ENCODE measurements at regions not wholly inside any gene's neighbourhood (a gene's known extent, or its start where the extent isn't known, plus 50 kb on each side); places are given as distances from the start of the nearest gene placed in this dataset.
"Not testable (repeated sequence)": the region's sequence is repeated elsewhere in the genome, so short reads cannot be mapped to it uniquely, and the experiment has no call there.

DNA sequence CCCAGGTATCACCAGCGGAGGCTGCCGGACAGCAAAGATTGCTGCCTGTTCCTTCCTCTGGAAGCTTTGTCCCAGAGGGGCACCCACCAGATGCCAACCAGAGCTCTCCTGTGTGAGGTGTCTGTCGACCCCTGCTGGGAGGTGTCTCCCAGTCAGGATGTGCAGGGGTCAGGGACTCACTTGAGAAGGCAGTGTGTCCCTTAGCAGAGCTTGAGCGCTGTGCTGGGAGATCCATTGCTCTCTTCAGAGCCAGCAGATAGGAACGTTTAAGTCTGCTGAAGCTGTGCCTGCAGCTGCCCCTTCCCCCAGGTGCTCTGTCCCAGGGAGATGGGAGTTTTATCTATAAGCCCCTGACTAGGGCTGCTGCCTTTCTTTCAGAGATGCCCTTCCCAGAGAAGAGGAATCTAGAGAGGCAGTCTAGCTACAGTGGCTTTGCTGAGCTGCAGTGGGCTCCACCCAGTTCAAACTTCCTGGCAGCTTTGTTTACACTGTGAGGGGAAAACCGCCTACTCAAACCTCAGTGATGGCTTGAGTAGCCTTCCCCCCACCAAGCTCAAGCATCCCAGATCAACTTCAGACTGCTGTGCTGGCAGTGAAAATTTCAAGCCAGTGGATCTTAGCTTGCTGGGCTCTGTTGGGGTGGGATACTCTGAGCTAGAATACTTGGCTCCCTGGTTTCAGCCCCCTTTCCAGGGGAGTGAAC is 253.7 kb downstream of the SPATA31A6 start:
- not testable (repeated sequence) for DNase-seq

DNA sequence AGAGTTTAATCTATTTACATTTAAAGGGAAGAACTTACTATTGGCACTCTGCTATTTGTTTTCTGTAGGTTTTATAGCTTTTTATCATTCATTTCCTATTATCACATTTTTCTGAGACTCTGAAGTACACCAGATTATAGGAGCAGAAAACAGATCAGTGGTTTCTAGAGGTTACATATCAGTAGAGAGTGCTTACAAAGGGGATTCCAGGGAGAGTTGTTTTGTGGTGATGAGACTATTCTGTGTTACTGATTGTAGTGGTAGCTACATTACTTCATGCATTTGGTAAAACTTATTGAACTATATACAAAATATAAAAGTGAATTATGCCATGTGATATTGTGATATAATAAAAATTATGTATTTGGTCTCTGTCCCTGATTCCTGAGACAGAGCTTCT is 259.2 kb downstream of the SPATA31A6 start:
- DNase-seq: not testable (repeated sequence)

DNA sequence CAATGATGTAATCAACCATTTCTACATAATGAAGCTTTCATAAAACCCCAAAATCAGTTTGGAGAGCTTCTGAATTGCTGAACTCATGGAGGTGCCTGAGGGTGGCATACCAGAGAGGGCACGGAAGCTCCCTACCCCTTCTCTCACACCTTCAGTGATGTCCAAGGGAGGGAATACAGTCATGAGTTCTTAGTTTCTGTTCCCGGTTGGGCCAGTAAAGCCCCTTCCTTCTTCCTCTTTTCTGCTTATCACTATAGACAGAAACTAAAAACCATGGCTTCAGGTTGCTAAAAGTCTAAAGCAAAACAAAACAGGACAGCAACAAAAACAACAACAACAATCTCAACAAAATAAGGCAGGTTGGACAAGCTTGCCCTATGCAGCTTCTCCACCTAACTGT is 260.0 kb downstream of the SPATA31A6 start:
- not testable (repeated sequence) for DNase-seq

DNA sequence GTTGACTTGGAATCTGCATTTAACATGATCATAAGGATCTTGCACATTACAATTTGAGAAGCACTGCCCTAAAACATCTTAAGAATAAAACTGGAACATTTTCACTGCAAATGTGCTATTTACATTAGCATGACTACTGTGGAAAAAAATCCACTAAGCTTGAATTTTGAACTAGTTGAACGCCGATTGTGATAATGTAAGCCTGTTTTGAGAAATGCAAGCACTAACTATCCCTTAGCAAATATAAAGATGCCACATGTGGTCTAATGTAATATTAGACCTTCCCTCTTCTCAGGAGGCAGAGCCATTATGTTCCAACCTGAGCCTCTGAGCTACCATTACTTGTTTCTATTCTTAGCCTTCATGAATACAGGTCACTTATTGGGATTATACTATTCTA is 278.0 kb downstream of the SPATA31A6 start:
- not testable (repeated sequence) for DNase-seq

DNA sequence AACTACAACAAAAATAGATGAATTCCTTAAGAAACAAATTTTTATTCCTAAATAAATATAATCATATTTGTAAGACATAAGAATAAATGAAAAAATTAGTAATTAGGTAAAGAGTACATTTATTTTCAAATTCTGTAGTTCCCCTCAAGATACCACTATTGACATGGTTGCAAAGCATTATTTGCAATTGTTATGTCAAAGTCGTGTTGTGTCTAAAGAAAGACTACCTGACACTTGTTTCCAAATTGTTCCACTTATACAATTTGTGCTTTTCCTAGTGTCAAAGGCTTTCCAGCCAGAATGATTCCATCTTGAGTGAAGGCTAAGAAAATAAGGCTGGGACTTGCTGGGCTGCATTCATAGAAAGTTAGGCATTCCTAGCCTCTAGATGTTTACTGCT is 278.4 kb downstream of the SPATA31A6 start:
- DNase-seq: not testable (repeated sequence)

DNA sequence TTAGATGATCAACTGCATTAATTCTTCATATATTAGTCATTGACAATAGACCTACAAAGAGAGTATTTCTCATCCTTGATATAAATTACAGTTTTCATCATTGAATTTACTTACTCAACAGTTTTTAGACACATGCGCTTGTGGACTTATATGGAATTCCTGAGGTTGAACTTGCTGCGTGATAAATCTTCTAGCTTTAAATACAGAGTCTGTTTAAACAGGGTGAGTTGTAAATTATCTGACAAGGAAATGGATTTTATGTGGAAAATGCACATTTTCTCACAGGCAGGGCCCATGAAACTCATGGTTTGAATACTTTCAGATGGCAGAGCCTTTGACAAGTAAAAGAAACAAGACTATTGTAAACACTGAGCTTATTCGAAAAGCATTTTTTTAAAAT is 280.5 kb downstream of the SPATA31A6 start:
- not testable (repeated sequence) for DNase-seq

DNA sequence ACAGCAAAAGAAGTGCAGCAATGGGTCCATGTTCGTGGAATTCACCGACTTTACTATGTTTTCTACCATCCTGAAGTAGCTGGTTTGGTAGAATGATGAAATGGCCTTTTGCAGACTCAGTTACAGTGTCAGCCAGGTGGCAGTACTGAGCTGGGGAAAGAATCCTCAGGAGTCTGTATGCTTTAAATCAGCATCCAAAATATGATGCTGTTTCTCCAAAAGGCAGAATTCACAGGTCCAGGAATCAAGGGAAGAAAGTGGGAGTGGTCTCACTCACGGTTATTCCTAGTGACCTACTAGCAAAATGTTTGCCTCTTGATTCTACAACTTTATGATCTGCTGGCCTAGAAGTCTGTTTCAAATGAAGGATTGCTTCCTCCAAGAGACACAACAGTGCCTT is 287.1 kb downstream of the SPATA31A6 start:
- DNase-seq: not testable (repeated sequence)

DNA sequence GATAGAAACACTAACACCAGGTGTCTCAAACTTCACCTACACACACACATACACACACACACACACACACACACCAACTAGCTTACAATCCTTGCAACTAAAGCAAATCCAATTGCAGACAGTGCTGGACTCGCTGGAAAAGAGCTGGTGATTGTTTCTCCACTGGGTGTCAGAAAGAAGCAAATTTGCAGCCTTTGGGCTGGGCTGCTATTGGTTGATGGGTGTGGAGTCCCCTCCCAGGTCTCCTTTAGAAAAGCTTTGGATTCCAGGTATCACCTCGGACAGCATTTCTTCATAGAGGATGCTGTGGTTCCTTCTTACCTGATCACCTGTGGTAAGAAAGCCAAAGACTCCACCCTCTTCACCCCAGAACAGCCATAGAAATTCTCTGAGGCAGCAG is 307.5 kb downstream of the SPATA31A6 start:
- not testable (repeated sequence) for DNase-seq

DNA sequence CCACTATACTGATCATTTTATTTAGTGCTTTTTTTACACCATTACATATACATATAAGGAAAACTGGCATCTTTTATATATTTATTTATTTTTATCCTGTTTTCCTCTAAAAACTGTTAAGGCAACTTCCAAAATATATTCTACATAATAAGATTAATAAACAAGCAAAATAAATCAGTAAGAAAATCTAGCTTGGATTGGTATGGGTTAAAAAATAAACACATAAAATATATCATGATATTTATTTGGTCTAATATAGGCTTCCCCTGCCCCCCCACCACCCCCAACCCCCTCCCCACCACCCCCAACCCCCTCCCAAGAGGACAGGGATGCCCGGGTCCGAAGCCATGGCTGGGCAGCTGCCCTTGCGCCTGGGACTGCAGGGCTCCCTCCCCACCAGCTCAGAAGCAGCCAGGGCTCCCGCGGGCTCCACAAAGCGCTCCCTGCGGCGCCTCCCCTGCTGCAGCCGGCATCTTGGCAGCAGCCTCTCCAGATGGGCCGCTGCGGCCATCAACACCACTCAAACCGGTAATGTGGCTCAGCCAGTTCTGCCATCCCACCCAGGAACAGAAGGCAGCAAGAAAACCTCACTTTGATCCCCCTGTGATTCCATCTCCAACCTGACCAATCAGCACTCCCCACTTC is 319.3 kb downstream of the SPATA31A6 start:
- not testable (repeated sequence) for DNase-seq

DNA sequence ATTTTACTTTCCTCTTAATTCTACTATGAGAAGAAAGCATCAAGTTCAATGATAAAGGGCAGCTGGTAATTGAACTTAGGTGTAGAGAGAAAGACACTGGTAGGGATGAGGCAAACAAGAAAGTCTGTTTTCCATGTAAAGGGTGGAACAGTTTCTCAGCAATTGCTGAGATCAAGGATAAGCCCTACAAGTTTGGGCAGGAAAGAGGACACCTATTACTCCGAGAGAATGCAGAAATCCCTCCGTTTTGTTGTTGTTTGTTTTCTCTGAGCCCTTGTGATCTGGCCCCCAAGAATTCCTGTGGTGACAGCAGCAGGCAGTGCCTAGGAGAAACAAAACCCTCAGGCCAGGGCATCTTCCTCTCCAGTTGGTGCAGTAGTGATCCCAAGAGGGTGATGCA is 324.7 kb downstream of the SPATA31A6 start:
- DNase-seq: not testable (repeated sequence)

DNA sequence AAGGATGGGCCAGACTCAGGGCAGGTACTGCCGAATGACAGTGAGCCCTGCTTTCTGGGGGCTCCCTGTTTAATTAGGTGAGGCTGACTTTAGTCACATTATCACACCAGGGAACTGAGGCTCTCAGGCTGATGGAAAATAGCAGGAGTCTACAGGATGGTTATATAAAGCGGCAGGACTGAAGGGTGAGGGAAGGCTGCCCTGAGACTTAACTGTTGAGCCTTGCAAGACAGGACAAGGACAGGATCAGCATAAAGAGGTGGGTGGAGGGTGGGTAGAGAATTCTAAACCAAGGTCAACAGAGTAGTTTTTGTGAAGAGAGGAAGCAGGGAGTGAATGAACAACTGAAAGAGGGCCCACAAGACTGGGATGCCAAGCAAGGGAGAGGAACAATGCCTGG is 330.1 kb downstream of the SPATA31A6 start:
- not testable (repeated sequence) for DNase-seq

DNA sequence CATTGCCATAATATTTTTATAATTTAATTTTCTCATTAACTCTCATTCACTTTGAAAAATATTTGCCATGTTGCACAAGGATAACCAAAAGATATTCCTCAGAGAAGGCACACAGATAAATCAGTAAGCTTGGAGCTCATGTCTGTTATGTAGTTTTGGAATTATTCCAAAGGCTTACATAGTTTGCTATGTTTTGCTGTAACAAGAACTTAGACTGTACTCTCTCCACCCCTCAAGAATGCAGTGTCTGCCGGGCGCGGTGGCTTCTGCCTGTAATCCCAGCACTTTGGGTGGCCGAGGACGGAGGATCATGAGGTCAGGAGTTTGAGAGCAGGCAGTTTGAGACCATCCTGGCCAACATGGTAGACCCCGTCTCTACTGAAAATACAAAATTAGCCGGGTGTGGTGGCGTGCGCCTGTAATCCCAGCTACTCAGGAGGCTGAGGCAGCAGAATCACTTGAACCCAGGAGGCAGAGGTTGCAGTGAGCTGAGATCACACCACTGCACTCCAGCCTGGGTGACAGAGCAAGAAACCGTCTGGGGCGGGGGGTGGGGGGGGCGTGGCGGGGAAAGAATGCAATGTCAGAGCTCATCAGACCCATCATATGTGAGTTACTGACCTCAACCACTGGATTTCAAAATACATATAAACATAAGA is 351.0 kb downstream of the SPATA31A6 start:
- not testable (repeated sequence) for DNase-seq

DNA sequence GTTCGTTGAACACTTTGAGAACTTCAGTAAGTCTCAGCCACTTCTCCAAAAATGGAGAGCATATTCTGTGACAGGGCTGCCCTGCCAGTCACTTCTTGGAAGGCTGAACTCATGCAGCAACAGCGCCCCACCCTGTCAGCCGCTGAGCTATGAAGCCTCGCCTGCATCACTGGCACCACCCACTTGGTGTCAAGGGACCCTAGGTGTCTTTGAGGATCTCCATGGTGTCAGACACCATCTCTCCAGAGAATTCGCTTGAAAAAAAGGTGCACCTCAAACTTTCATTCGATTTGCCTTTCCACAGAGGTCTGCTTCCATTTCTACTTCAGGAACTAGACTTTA is 351.5 kb downstream of the SPATA31A6 start:
- DNase-seq: not testable (repeated sequence)

DNA sequence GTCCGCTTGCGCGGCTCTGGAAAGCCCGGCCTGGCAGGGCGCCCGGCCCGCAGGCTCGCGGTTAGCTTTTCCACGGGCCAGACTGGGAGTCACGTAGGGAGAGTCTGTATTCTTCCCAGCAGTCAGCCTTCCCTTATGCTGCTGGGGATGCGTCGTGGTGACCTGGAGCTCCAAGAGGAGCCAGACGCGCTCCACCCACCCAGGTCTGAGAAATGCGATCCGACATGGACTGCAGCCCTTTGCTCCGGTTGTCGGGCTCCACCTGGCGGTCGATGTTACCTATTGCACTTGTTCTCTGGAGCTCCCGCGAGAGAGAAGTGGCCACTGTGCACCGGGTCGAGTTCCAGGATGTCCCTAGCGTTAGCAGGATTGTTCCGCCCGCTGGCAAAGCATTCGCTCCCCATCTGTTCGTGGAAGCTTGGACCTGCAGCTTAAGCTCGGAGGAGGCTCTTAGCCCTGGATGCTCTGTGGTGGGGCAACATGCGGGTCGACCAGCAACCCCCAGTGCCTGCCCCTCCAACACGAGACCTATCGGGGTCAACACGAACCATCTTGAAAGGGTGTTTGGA is 367.4 kb downstream of the SPATA31A6 start:
- DNase-seq: not testable (repeated sequence)

DNA sequence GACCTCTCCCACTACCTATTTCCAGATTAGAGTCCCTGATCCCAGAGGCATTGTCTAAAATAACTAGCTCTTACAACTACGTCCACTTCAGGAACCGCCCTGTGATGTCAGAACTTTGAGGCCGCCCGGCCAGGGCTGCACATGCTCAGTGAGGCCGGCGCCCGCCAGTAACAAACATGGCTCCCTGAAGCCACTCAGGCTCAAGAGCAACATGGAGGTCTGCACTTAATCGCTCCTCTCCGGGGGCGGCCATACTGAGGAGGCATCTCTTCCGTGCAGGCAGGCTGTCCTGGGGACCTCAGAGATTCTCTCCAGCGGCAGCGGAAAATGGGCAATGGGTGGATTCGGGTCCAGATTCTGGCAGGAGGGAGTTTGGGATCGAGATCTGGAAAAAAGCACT is 385.1 kb downstream of the SPATA31A6 start:
- DNase-seq: not testable (repeated sequence)

DNA sequence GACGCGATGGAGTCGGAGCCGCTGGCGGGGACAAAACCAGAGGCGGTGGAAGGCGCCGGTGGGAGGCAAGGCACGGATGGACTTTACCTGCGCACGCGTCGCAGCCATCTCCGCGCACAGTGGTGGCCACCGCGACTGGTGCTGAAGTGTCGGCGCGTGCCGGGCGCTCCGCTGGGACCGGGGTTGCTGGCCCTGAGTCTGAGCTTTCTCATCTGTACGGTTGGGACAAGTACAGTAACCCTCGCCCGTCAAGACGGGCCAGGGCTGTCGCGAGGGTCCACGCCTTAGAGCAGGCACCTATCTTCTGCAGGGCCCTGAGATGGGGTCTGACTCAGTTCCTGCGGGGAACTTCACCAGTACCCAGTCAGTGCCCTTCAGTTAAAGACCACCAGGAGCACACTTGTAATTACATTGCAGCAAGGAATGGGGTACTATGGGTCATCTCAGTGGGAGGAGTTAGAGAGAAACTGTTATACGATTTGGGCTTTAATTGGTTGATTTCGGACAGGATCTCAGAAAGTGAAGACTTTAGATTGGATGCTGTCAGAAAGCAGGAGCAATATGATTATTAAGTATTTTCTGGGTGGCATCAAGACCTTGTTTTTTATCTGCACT is 385.6 kb downstream of the SPATA31A6 start:
- not testable (repeated sequence) for DNase-seq

DNA sequence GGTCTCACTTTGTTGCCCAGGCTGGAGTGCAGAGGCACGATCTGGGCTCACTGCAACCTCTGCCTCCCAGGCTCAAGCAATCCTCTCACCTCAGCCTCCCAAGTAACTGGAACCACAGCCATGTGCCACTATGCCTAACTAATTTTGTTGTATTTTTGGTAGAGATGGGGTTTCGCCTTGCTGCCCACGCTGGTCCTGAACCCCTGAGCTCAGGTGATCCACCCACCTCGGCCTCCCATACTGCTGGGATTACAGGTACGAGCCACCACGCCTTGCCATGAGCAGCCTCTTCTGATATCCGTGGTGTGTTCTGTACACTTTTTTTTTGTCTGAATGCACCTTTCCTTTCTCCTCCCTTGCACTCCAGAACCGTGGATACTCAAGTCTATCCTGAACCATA is 394.4 kb downstream of the SPATA31A6 start:
- not testable (repeated sequence) for DNase-seq

Data from NCI-H2081 (cell line).